CD1c-positive myeloid dendritic cell (primary cell): ENCODE measurements at regions not wholly inside any gene's neighbourhood (a gene's known extent, or its start where the extent isn't known, plus 50 kb on each side); places are given as distances from the start of the nearest gene placed in this dataset.

Experiments used
- DNase-seq: peaks from one replicate; pipeline ENCODE4 v3.0.0-alpha.2; 2016; ENCODE audit errors: extremely low spot score

GRCh38 chr5:143586781-143587362 is 183.4 kb upstream of the NR3C1 start:
- no peak for DNase-seq

GRCh38 chr5:143585970-143586369 is 182.5 kb upstream of the NR3C1 start:
- no peak for DNase-seq

- DNase-seq: peak; percentile 20
Observed at GRCh38 chr5:143583409-143583808, 179.9 kb upstream of the NR3C1 start.

GRCh38 chr5:143582869-143583268 is 179.4 kb upstream of the NR3C1 start:
- peak; percentile 16 for DNase-seq

GRCh38 chr5:143582176-143582575 is 178.7 kb upstream of the NR3C1 start:
- no peak for DNase-seq

- DNase-seq: no peak
Observed at GRCh38 chr5:143581649-143582048, 178.2 kb upstream of the NR3C1 start.

- DNase-seq: no peak
Observed at GRCh38 chr5:143581147-143581546, 177.7 kb upstream of the NR3C1 start.

GRCh38 chr5:143576711-143577484 is 173.4 kb upstream of the NR3C1 start:
- no peak for DNase-seq

- no peak for DNase-seq
Observed at GRCh38 chr5:143575286-143575685, 171.8 kb upstream of the NR3C1 start.

- no peak for DNase-seq
Observed at GRCh38 chr5:143574236-143574635, 170.8 kb upstream of the NR3C1 start.

GRCh38 chr5:143573568-143574170 is 170.2 kb upstream of the NR3C1 start:
- peak; percentile 65 for DNase-seq

- DNase-seq: no peak
Observed at GRCh38 chr5:143572671-143573070, 169.2 kb upstream of the NR3C1 start.

GRCh38 chr5:143571642-143572624 is 168.4 kb upstream of the NR3C1 start:
- no peak for DNase-seq

- DNase-seq: no peak
Observed at GRCh38 chr5:143570989-143571388, 167.5 kb upstream of the NR3C1 start.

GRCh38 chr5:143569722-143570567 is 166.5 kb upstream of the NR3C1 start:
- DNase-seq: no peak

- DNase-seq: no peak
Observed at GRCh38 chr5:143569213-143569701, 165.8 kb upstream of the NR3C1 start.

- DNase-seq: peak; percentile 26
Observed at GRCh38 chr5:143567583-143568504, 164.4 kb upstream of the NR3C1 start.

GRCh38 chr5:143566139-143566538 is 162.7 kb upstream of the NR3C1 start:
- DNase-seq: no peak

GRCh38 chr5:143564417-143564816 is 160.9 kb upstream of the NR3C1 start:
- DNase-seq: peak; percentile 90

GRCh38 chr5:143562935-143563334 is 159.4 kb upstream of the NR3C1 start:
- DNase-seq: no peak
